ENCODE measurements at regions not wholly inside any gene's neighbourhood (a gene's known extent, or its start where the extent isn't known, plus 50 kb on each side); places are given as distances from the start of the nearest gene placed in this dataset.

DNA sequence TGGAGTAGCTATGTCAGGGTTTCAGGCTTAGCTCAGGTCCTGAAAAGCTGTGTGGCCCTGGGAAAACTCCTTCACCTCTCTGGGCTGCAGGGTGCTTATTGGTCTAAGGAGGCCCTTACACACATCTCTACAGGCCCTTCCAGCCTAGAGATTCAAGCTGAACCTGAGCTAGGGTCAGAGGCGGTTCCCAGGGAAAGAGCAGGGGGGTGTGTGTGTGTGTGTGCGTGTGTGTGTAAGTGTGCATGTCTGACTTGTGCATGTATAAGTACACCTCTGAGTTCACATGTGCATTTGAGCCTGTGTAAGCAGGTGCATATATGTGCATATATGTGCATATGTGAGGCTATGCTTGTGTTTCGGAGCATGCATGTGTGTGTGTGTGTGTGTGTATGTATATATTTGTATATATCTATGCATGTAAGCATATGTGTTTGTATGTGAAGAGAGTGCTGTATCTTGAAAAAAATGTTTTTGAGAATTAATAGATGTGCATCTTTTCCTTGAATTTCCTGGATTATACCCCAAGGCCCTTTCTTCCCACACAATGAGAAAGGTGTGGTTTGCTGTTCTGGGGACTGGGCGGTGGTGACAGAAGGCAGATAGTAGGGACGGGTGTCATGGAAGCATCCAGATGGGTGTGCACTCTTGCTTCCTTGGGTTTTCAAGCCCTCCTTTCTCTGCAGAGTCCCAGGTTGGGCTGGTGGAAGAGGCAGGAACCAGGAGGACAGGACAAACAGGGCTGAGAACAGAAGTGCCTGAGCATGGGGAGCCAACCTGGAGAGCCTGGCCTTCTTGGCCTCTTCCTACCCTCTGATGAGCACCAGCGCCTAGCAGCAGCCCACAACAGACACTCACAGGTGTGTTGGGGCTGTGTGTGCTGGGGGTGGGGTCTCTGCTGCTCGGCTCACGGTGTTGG lies 150.3 kb upstream of the TSHZ3 start:
- no peak for DNase-seq (ENCODE audit: low read depth)
- Histone ChIP-seq H2AFZ (ENCODE audit: low read depth, low read length) (no peak overlapping the region), H3K27me3 (ENCODE audit: insufficient read depth, low read length) (no peaks in the 10 kb centered on the region), H4K20me1 (ENCODE audit: insufficient read depth, low read length) (no peaks in the 10 kb centered on the region), H3K4me1 (ENCODE audit: insufficient read depth, low read length) (no peaks in the 10 kb centered on the region), H3K4me2 (ENCODE audit: low read length) (no peak overlapping the region), H3K27ac (ENCODE audit: low read depth, low read length) (no peak overlapping the region), H3K9me3 (ENCODE audit: insufficient read depth, low read depth, low read length) (no peaks in the 10 kb centered on the region), H3K4me3 (ENCODE audit: insufficient read depth, low read depth, low read length) (no peak overlapping the region), H3K79me2 (ENCODE audit: insufficient read depth, low read length) (no peaks in the 10 kb centered on the region), H3K9ac (ENCODE audit: low read length) (no peak overlapping the region), H3K36me3 (ENCODE audit: insufficient read depth, low read length) (no peaks in the 10 kb centered on the region)
- Mint-ChIP-seq H3K36me3 (ENCODE audit: low read depth, unreplicated experiment) (no peaks in the 10 kb centered on the region), H3K27ac (ENCODE audit: unreplicated experiment) (no peak overlapping the region), H3K27me3 (ENCODE audit: low read depth, unreplicated experiment) (peaks cover 42% of the 10 kb centered on the region), H3K9me3 (ENCODE audit: unreplicated experiment) (peaks cover 4% of the 10 kb centered on the region), H3K4me1 (ENCODE audit: low read depth, unreplicated experiment) (no peaks in the 10 kb centered on the region), H3K4me3 (ENCODE audit: unreplicated experiment) (no peak overlapping the region)
- no peak for TF ChIP-seq EZH2 (IDR thresholded peaks at IDR 0.05; ENCODE audit: insufficient read depth, low read length)
- TF ChIP-seq, protein P1, sequence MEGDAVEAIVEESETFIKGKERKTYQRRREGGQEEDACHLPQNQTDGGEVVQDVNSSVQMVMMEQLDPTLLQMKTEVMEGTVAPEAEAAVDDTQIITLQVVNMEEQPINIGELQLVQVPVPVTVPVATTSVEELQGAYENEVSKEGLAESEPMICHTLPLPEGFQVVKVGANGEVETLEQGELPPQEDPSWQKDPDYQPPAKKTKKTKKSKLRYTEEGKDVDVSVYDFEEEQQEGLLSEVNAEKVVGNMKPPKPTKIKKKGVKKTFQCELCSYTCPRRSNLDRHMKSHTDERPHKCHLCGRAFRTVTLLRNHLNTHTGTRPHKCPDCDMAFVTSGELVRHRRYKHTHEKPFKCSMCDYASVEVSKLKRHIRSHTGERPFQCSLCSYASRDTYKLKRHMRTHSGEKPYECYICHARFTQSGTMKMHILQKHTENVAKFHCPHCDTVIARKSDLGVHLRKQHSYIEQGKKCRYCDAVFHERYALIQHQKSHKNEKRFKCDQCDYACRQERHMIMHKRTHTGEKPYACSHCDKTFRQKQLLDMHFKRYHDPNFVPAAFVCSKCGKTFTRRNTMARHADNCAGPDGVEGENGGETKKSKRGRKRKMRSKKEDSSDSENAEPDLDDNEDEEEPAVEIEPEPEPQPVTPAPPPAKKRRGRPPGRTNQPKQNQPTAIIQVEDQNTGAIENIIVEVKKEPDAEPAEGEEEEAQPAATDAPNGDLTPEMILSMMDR (IDR thresholded peaks at IDR 0.05; ENCODE audit: insufficient read depth, low read depth, low read length): no peak
- no peak for FAIRE-seq

DNA sequence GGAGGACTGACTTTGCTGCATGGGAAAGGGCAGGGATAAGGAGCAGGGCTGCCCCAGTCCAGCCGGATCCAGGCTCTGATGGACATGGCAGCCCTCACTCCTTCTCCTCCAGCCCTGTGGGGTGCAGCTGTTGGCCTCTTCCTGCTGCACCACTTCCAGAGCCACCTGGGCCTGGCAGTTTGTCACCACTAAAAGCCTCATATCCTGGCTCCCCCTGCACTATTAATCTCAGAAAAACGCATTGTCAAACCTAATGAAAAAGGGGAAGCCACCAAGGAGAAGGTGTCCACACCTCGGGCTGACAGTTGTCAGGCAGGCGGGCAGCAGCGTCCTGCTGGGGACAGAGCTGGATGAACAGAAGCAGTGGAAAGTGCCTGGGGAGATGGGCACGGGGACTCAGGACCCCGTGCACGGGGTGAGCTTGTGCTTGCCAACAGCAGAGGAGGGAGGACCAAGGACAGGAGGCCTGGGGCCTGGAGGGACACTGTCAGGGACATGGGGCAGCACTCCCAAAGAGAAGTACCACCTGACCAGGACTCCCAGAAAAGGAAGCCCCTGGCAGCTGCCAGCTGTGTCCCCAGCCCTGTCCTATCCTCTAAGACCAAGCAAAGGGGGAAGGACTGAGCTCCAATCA lies 151.1 kb upstream of the TSHZ3 start:
- Mint-ChIP-seq H3K27me3 (ENCODE audit: low read depth, unreplicated experiment) (peaks cover 49% of the 10 kb centered on the region), H3K27ac (ENCODE audit: unreplicated experiment) (no peak overlapping the region), H3K4me3 (ENCODE audit: unreplicated experiment) (no peak overlapping the region), H3K36me3 (ENCODE audit: low read depth, unreplicated experiment) (no peaks in the 10 kb centered on the region), H3K4me1 (ENCODE audit: low read depth, unreplicated experiment) (no peaks in the 10 kb centered on the region), H3K9me3 (ENCODE audit: unreplicated experiment) (peaks cover 4% of the 10 kb centered on the region)
- Histone ChIP-seq H3K4me2 (ENCODE audit: low read length) (no peak overlapping the region), H2AFZ (ENCODE audit: low read depth, low read length) (no peak overlapping the region), H3K79me2 (ENCODE audit: insufficient read depth, low read length) (no peaks in the 10 kb centered on the region), H3K4me3 (ENCODE audit: insufficient read depth, low read depth, low read length) (no peak overlapping the region), H3K9me3 (ENCODE audit: insufficient read depth, low read depth, low read length) (no peaks in the 10 kb centered on the region), H4K20me1 (ENCODE audit: insufficient read depth, low read length) (no peaks in the 10 kb centered on the region), H3K27me3 (ENCODE audit: insufficient read depth, low read length) (no peaks in the 10 kb centered on the region), H3K9ac (ENCODE audit: low read length) (no peak overlapping the region), H3K4me1 (ENCODE audit: insufficient read depth, low read length) (no peaks in the 10 kb centered on the region), H3K36me3 (ENCODE audit: insufficient read depth, low read length) (no peaks in the 10 kb centered on the region), H3K27ac (ENCODE audit: low read depth, low read length) (no peak overlapping the region)
- TF ChIP-seq EZH2 (IDR thresholded peaks at IDR 0.05; ENCODE audit: insufficient read depth, low read length): no peak
- TF ChIP-seq, protein P1 (IDR thresholded peaks at IDR 0.05; ENCODE audit: insufficient read depth, low read depth, low read length): no peak
- DNase-seq (ENCODE audit: low read depth) (no peak), FAIRE-seq (no peak)

Measured in astrocyte (in vitro differentiated cells and primary cell).